ENCODE measurements at regions not wholly inside any gene's neighbourhood (a gene's known extent, or its start where the extent isn't known, plus 50 kb on each side); places are given as distances from the start of the nearest gene placed in this dataset.

- DNase-seq (ENCODE audit: low spot score) (no peak), ATAC-seq (no peak)
Observed at GRCh38 chr6:155970876-155971708, 515.5 kb upstream of the NOX3 start.

- ATAC-seq, result no peak
- DNase-seq (ENCODE audit: low spot score), result no peak
Observed at GRCh38 chr6:155970472-155970871, 514.8 kb upstream of the NOX3 start.

GRCh38 chr6:155968921-155969320, 513.3 kb upstream of the NOX3 start:
- DNase-seq (ENCODE audit: low spot score) (no peak), ATAC-seq (no peak)

GRCh38 chr6:155967322-155967721, 511.7 kb upstream of the NOX3 start:
- ATAC-seq (no peak), DNase-seq (ENCODE audit: low spot score) (no peak)

- DNase-seq (ENCODE audit: low spot score), result no peak
- ATAC-seq, result no peak
Observed at GRCh38 chr6:155964544-155964943, 508.9 kb upstream of the NOX3 start.

GRCh38 chr6:155962276-155962675, 506.6 kb upstream of the NOX3 start:
- ATAC-seq (no peak), DNase-seq (ENCODE audit: low spot score) (no peak)

GRCh38 chr6:155959898-155960495, 504.4 kb upstream of the NOX3 start:
- DNase-seq (ENCODE audit: low spot score) (no peak), ATAC-seq (no peak)

GRCh38 chr6:155958550-155958949, 502.9 kb upstream of the NOX3 start:
- DNase-seq (ENCODE audit: low spot score) (no peak), ATAC-seq (no peak)

GRCh38 chr6:155955038-155955437, 499.4 kb upstream of the NOX3 start:
- ATAC-seq, result no peak
- DNase-seq (ENCODE audit: low spot score), result no peak

GRCh38 chr6:155954149-155954548, 498.5 kb upstream of the NOX3 start:
- DNase-seq (ENCODE audit: low spot score) (no peak), ATAC-seq (no peak)

GRCh38 chr6:155949256-155949655, 493.6 kb upstream of the NOX3 start:
- ATAC-seq (no peak), DNase-seq (ENCODE audit: low spot score) (no peak)

GRCh38 chr6:155946860-155947259, 491.2 kb upstream of the NOX3 start:
- ATAC-seq (no peak), DNase-seq (ENCODE audit: low spot score) (no peak)

- DNase-seq (ENCODE audit: low spot score) (no peak), ATAC-seq (no peak)
Observed at GRCh38 chr6:155943635-155944034, 488.0 kb upstream of the NOX3 start.

GRCh38 chr6:155939253-155939652, 483.6 kb upstream of the NOX3 start:
- ATAC-seq (no peak), DNase-seq (ENCODE audit: low spot score) (no peak)

GRCh38 chr6:155936551-155936950, 480.9 kb upstream of the NOX3 start:
- ATAC-seq (no peak), DNase-seq (ENCODE audit: low spot score) (no peak)

- DNase-seq (ENCODE audit: low spot score), result no peak
- no peak for ATAC-seq
Observed at GRCh38 chr6:155936127-155936526, 480.5 kb upstream of the NOX3 start.

GRCh38 chr6:155916846-155917624, 461.4 kb upstream of the NOX3 start:
- DNase-seq (ENCODE audit: low spot score), result no peak
- no peak for ATAC-seq

GRCh38 chr6:155915651-155916050, 460.0 kb upstream of the NOX3 start:
- ATAC-seq (no peak), DNase-seq (ENCODE audit: low spot score) (no peak)

- no peak for ATAC-seq
- DNase-seq (ENCODE audit: low spot score), result no peak
Observed at GRCh38 chr6:155913816-155914215, 458.2 kb upstream of the NOX3 start.

GRCh38 chr6:155909710-155910109, 454.1 kb upstream of the NOX3 start:
- no peak for DNase-seq (ENCODE audit: low spot score)
- ATAC-seq, result no peak

GRCh38 chr6:155895641-155896040, 440.0 kb upstream of the NOX3 start:
- DNase-seq (ENCODE audit: low spot score) (no peak), ATAC-seq (no peak)

- DNase-seq (ENCODE audit: low spot score) (no peak), ATAC-seq (no peak)
Observed at GRCh38 chr6:155894758-155895157, 439.1 kb upstream of the NOX3 start.
